HG03280 (cell line): ENCODE measurements at regions not wholly inside any gene's neighbourhood (a gene's known extent, or its start where the extent isn't known, plus 50 kb on each side); places are given as distances from the start of the nearest gene placed in this dataset.

ENCODE experiments used
- ATAC-seq: cut with Tn5 transposase; IDR thresholded peaks from one replicate; pipeline ENCODE4 v1.9.1; 2021; ENCODE audit warnings: mild to moderate bottlenecking, moderate library complexity; ENCODE audit not compliant: unreplicated experiment

DNA sequence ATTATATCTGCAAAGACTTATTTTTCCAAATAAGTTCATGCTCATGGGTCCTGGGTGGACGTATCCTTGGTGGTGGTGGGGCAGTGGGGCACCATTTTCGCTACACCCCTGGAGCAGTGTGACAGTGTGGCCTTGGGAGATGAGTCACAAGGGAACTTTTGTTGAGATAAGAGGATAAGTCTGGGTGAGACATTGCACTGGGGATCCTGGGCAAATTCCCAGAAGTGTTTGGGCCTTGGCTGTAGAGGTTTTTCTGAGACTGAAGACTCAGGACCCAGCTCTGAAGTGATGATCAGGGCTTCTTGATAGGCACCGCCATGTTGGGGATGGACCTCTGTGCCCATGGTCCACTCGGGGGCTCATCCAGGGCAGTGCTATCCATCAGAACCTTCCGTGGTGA, 149.4 kb downstream of the MACROH2A1 start:
- ATAC-seq, result no peak

DNA sequence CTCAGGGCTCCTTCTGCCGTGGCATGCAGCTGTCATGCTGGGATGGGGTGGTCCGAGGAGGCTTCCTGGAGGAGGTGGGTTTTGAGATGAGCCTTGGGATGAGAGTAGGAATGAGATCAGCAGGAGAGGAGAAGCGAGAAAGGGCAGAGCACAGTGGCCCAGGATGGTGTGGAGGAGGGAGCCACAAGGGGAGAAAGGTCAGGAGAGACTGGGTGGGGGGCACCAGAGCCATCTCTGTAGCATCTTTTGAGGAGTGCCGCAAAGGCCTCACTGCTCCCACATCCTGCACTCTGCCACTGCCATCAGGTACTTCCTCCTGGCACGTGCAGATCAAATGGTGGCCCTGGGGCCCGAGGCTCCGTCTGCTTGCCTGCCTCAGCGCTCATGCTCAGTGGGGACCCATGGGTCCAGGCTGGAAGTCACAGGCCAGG, 150.2 kb downstream of the MACROH2A1 start:
- no peak for ATAC-seq

DNA sequence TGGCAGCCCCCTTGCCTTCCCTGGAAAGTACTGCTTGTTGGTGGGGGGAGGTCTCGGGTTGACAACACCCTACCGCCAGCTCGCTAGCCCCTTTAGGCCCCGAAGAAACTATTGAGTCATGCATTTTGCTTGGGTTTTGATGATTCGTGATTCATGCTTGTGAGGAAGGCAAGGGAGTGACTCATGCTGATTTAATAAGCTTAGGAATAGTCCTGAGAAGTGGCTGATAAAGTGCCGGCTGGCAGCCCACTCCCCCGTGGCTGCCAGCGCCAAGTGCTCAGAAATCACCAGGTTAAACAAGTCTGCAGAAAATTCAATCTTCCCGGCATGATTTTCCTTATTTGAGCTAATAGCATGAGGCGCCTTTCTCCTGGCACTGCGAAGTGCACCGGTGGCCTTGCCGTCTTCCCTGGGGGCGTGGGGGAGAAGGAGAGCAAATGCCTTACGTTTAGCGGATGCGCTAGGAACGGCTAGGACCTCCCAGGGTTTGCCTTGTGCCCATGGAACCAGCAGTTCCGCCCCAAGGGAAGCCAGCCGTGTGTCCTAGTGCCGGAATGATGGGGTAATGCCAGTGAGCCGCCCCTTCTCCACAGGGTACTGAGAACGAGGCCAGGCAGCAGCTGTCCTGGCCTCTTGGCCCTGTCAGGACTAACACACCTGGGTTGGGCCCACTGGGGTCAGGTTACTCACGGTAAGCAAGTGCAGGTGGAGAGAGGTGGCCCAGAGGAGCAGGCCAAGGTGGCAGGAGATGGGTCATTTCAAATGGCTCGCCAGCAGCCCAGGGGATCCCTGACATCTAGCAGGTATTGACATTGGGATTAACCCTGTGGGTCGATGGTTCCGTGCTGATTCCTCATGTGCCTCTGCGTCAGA, 151.9 kb downstream of the MACROH2A1 start:
- no peak for ATAC-seq

GRCh38 chr5:135246605-135246922, 152.5 kb downstream of the MACROH2A1 start:
- no peak for ATAC-seq

DNA sequence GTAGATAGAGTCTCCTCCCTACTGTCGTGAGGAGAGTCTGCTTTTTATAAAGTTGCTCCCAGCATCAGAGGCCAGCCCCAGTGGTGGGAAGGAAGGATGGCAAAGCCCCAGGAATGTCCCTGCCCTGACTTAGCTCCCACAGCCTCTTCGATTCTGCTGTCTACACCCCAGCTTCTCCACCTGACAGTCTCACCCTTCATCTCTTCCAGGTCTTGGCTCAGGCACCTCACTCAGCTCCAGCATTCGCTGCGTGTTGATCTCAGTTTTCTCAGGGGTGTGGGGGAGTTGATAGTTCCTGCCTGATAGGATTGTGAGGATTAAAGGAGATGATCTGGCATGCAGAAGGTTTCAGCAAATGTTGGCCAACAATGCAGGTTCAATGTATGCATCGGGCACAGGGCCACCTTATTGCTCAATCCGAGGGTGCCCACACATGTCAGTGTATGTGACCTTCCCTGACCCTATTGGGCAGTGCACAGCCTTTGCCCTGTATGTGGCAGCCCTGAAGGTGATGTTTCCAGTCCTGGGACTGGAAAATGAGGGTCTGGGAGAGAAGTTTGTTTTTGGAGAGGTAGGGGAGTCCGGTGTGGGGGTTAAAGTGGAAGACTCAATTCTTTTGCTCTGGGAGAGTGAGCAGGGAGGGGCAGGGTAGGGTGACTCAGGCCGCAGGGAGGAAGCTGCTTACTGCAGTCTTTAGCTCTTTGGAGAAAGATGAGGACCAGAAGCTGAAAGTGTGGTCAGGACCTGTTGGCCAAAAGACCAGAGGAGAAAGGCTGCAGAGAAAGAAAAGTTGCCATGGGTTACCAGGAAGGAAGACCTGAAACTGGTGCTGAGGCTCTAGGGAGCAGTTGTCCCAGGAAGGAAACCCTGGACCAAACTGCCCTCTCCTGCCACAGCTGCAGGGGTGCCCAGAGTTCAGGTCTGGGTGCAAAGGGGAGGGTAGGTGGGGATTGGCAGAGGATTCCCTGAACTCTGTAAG, 153.2 kb downstream of the MACROH2A1 start:
- ATAC-seq, result no peak

DNA sequence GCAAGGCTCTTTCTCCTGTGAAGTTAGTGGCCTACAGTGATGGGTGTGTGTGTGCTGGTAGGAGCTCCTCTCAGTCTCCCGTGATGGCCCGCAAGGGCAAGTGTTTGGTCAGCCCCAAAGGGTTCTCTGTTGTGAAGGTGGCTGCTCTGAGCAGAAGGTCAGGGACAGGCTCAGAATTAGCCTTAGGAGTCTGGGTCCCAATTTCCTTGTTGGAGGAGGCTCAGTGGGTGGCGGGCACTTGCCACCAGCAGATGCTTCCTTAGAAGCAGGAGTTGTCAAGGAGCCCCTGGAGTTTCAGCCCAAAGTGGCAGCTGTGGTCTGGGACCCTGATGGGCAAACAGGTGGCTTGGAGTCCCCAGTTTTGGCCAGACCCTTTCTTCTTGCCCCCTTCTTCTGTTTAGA, 154.4 kb downstream of the MACROH2A1 start:
- ATAC-seq, result no peak

- ATAC-seq, result no peak
Measured at GRCh38 chr5:135243556-135244285, 155.3 kb downstream of the MACROH2A1 start.

DNA sequence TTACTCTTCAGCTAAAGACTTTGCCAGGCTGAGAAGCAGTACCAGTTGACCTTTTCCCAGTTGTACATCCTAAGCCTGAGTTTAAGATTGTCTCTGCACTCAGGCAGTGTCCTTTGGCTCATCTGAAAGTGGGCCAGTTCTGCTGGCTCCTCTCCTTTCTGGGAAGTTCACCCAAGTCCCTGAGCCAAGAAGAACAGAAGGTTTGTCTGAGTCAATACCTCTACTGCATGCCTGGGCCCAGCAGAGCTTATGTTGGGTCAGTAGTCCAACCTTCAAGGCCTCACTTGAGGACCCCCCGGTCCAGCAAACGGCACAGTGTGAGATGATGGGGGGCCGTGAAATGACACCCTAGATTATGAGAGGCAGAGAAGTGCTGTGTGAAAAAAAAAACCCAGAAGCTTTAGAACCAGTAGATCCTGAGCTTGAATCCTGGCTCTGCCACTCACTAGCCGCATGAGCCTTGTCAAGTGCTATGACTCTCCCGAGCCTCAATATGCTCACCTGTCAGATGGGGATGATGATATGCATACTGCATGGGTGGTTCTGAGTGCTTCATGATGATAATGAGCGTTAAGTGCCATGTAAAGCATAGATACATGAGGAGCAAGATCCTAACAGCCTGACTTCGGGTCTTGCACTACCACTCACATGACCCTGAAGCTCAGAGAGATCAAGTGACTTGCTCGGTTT, 156.0 kb downstream of the MACROH2A1 start:
- ATAC-seq, result no peak

DNA sequence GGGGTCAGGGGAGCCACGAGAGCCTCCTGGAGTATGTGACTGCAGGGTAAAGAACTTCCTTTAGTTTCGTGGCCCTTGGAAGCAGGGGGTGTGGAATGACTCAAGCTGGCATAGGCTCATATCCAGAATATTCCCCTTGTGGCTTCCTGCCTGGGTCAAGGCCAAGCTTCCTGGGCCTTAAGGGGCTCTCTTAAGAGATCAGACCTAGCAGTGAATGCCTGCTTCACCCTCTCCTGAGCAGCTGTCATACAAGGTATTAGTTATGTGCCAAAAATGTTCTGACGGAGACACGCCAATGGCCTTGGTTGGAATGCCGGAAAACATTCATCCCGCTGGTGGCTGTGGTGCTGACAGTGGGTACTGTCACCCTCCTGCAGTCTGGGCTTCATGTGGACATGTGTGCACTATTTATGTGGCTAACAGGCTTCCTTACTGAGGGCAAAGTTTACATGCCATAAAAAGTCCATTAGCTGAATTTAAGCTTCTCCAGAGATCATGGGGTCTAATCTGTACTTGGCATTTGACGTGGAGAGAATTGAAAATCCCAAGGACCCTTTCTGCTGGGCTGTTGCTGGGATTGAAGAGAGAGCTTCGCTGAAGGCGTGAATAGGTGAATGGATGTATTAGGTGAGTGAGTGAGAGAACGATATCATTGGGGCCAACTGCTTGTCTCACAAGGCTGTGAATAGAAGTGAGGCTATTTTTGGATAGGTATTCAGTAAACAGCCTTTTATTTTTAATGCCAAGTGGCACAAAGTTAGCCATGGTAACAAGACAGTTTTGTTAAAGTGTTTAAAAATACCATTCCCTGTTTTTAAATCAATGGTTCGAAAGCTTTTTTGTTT, 156.8 kb downstream of the MACROH2A1 start:
- ATAC-seq, result no peak

GRCh38 chr5:135241536-135241935, 157.5 kb downstream of the MACROH2A1 start:
- ATAC-seq, result no peak

DNA sequence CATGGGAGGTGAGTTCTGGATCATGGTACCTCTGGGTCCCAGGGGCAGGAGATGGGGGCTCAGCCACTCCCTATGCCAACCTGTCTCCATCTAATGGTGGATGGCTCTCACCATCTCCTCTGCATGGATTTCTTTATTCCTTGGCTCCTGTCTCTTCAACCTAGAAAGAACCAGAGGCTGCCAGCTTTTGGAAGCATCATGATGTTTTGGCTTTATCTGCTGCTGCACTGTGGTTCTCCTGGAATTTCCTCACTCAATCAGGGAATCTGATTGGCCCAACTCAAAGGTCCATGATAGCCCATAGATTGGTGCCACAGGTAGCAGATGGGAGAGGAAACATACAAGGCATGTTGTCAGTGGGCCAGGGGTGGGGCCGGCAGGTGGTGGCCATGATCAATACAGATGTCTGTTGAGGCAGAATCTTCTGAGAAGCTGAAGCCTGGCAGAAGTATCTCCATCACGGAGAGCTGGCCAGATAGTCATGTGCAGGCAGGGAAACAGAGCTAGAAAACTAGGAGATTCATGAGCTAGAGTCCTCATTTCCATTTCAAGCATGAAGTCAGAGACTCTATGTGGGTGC, 158.2 kb downstream of the MACROH2A1 start:
- ATAC-seq, result no peak

DNA sequence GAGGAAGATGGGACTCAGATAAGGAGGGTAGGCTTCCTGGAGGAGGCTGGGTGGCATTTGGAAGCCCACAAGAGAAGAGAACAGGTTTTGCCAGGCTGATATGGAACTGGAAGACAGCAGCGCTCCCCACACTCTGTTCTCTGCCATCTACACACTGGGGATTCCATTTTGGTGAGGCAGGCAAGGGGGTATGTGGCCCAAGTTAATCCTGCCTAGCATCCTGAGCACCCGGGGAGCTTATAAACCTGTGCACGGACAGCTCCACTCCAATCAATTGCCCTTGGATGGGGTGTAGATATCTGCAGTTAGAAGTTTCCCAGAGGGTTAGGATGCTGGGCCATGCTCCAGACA, 158.8 kb downstream of the MACROH2A1 start:
- ATAC-seq, result no peak

DNA sequence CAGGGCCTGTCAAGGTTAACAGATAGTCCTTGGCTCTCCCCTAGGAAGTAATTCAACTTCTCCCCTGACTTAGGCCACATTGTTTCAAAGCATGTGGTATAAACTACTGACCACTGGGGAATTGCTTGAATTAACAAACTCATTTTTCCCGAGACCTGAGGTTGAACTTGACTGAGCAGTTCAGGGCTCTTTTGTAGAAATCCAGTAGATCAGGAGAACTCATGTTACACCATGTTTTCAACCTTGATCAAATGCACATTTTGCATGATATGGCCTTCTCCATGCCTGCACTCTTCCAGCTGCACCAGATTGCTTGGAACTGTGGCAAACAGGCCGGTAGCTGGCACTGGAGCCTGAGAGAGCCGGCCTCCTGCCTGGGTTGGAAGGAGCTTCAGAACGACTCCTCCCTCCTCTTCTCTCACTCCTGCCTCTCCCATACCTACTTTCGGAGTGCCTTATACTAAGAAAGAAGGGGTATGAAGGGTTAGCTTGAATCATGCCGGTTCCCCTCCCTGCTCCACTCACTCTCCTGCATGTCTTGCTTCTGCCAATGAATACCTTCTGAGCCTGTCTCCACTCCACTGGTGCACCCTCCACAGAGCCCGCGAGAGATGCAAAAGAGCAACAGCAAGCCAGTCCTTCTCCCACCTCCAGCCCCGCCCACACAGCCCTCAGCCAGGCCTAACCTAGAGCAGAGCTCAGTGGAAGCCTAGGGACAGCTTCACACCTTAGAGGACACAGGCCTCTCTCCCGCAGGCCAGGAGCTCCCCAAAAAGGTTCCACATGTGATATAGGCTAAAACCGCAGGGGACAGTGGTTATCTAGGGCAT, 159.4 kb downstream of the MACROH2A1 start:
- no peak for ATAC-seq

DNA sequence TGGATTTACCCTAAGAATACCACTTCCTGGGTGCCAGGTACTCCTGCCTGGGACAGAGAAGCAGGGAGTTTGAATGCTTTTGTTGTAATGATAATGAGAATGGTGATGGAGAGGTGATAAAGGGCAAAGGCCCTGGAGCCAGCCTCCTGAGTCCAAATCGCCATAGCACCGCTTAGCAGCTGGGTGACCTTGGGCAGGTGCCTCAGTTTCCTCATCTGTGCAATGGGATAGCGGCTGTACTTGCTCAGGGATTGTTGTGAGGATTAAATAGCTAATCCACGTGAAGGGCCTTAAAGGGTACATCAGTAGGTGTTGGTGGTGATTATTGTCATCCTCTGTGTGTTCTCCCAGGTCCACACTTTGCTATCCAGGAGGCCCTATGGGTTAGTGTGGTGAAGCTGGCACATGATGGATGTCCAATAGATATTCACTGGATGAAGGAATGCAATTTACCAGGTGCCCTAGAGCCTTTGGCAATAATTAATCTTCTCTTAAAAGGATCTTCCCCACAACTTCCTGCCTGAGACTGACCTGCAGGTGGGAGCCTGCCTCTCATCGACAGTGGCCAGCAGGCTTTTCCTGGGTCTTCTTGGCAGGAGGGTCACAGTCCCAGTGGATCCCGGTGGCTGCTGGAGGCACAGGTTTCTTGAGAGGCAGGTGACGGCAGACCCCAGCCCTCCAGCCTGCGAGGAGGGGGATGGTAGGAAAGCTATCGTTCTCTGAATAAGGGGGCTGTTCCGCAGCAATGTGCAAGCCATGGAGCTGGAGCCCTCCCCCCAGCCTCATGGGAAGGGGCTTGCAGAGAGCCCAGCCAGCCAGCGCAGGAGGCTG, 160.2 kb downstream of the MACROH2A1 start:
- no peak for ATAC-seq

GRCh38 chr5:135237748-135238103, 161.3 kb downstream of the MACROH2A1 start:
- no peak for ATAC-seq

- no peak for ATAC-seq
Measured at GRCh38 chr5:135236908-135237747, 161.9 kb downstream of the MACROH2A1 start.
